CD14-positive monocyte (primary cell): ENCODE measurements at regions not wholly inside any gene's neighbourhood (a gene's known extent, or its start where the extent isn't known, plus 50 kb on each side); places are given as distances from the start of the nearest gene placed in this dataset.

Experiments used
- DNase-seq, 3 donors: peaks; one replicate each; pipeline ENCODE4 v3.0.0-alpha.2; 2011 to 2022
- H2AFZ ChIP-seq: 2 replicates; pipeline ENCODE4 v1.6.0; 2012; ENCODE audit warnings: mild to moderate bottlenecking, low read depth, low read length, inconsistent platforms; ENCODE audit not compliant: insufficient read depth, poor library complexity, severe bottlenecking
- H3K27ac ChIP-seq, 2 donors: 1 replicate in 1 of 2; 2 replicates in 1 of 2; pipeline ENCODE4 v1.5.1; 2012 to 2013; ENCODE audit warnings: low read length in 2 of 2, control low read depth in 1 of 2, inconsistent platforms in 1 of 2, low read depth in 1 of 2, mild to moderate bottlenecking in 1 of 2
- H3K27me3 ChIP-seq, 2 donors: one replicate each; pipeline versions ENCODE4 v1.6.0 to v1.6.1; 2011 to 2013; ENCODE audit warnings: low read length in 2 of 2; ENCODE audit not compliant: control insufficient read depth in 2 of 2, insufficient read depth in 2 of 2
- H3K36me3 ChIP-seq, 2 donors: replicated peaks in 1 of 2; 1 replicate in 1 of 2; 2 replicates in 1 of 2; pipeline versions ENCODE4 v1.5.1 to v1.6.1; 2012 to 2013; ENCODE audit warnings: low read length in 2 of 2, control low read depth in 1 of 2, inconsistent platforms in 1 of 2, mild to moderate bottlenecking in 1 of 2; ENCODE audit not compliant: insufficient read depth in 2 of 2, control insufficient read depth in 1 of 2
- H3K4me1 ChIP-seq, 2 donors: 1 replicate in 1 of 2; 2 replicates in 1 of 2; pipeline versions ENCODE4 v1.5.1 to v1.6.1; 2012 to 2013; ENCODE audit warnings: low read length in 2 of 2, control low read depth in 1 of 2, inconsistent platforms in 1 of 2, mild to moderate bottlenecking in 1 of 2, moderate library complexity in 1 of 2; ENCODE audit not compliant: insufficient read depth in 2 of 2, control insufficient read depth in 1 of 2
- H3K4me2 ChIP-seq: replicated peaks from 2 replicates; pipeline ENCODE3; 2012; ENCODE audit warnings: low read length, moderate library complexity, mild to moderate bottlenecking; ENCODE audit not compliant: poor library complexity, severe bottlenecking; ENCODE audit errors: extremely low read depth
- H3K4me3 ChIP-seq, 3 experiments: fragments of 200-600 bp in 1 of 3; sonication (generic) in 1 of 3; replicated peaks in 1 of 3; 1 replicate in 2 of 3; 2 replicates in 1 of 3; pipeline ENCODE4 v1.5.1; 2011 to 2013; ENCODE audit warnings: low read length in 3 of 3, mild to moderate bottlenecking in 3 of 3, control low read depth in 2 of 3, low read depth in 2 of 3, inconsistent platforms in 1 of 3, moderate library complexity in 1 of 3
- H3K79me2 ChIP-seq: 2 replicates; pipeline ENCODE4 v1.6.0; 2012; ENCODE audit warnings: mild to moderate bottlenecking, control low read depth, inconsistent platforms, low read length, moderate library complexity; ENCODE audit not compliant: insufficient read depth
- H3K9ac ChIP-seq: 2 replicates; pipeline ENCODE4 v1.6.0; 2017; ENCODE audit warnings: low read length, mild to moderate bottlenecking; ENCODE audit not compliant: insufficient read depth, poor library complexity, severe bottlenecking
- H3K9me3 ChIP-seq, 2 donors: replicated peaks in 1 of 2; 1 replicate in 1 of 2; 2 replicates in 1 of 2; pipeline versions ENCODE4 v1.5.1 to v1.6.1; 2012 to 2013; ENCODE audit warnings: low read length in 2 of 2, control low read depth in 1 of 2; ENCODE audit not compliant: control insufficient read depth in 1 of 2, insufficient read depth in 1 of 2
- H4K20me1 ChIP-seq: 2 replicates; pipeline ENCODE4 v1.6.0; 2012; ENCODE audit warnings: mild to moderate bottlenecking, low read length, control low read depth, moderate library complexity; ENCODE audit not compliant: insufficient read depth
- H3K27ac Mint-ChIP-seq, 7 donors: one replicate each; pipeline ENCODE4 v1.8.0; 2020; ENCODE audit warnings: mild to moderate bottlenecking in 7 of 7, mixed read lengths in 7 of 7, moderate library complexity in 6 of 7, inconsistent platforms in 2 of 7
- H3K27me3 Mint-ChIP-seq, 3 donors: one replicate each; pipeline ENCODE4 v1.8.0; 2021 to 2022; ENCODE audit warnings: low read depth in 3 of 3, mild to moderate bottlenecking in 3 of 3, mixed read lengths in 3 of 3, moderate library complexity in 3 of 3, inconsistent platforms in 1 of 3
- H3K36me3 Mint-ChIP-seq, 2 donors: one replicate each; pipeline ENCODE4 v1.8.0; 2020; ENCODE audit warnings: mixed read lengths in 2 of 2, inconsistent platforms in 1 of 2, mild to moderate bottlenecking in 1 of 2
- H3K4me1 Mint-ChIP-seq: one replicate; pipeline ENCODE4 v1.8.0; 2020; ENCODE audit warnings: mild to moderate bottlenecking, mixed read lengths
- H3K4me3 Mint-ChIP-seq, 2 donors: one replicate each; pipeline ENCODE4 v1.8.0; 2020; ENCODE audit warnings: mild to moderate bottlenecking in 2 of 2, mixed read lengths in 2 of 2, moderate library complexity in 1 of 2
- H3K9me3 Mint-ChIP-seq, 7 donors: one replicate each; pipeline ENCODE4 v1.8.0; 2020 to 2022; ENCODE audit warnings: mixed read lengths in 7 of 7, mild to moderate bottlenecking in 6 of 7, moderate library complexity in 6 of 7, inconsistent platforms in 2 of 7
- CTCF ChIP-seq: fragments of 200-600 bp; IDR thresholded peaks from one replicate; pipeline ENCODE4 v1.8.0; 2022; ENCODE audit warnings: antibody characterized with exemption, mild to moderate bottlenecking
- WGBS: methylation state at CpG from one replicate; pipeline ENCODE4 v1.1.5; 2013; ENCODE audit warnings: missing lambda C conversion rate; ENCODE audit not compliant: insufficient coverage; 5-methylcytosine and 5-hydroxymethylcytosine counted together
- intact Hi-C, 2 donors: fragments of 100-400 bp; cut with micrococcal nuclease; formaldehyde crosslinking; loops; one replicate each; pipeline versions ENCODE4 v1.15.0 to v1.15.1; 2023

GRCh38 chrX:15191830-15192229, 78.1 kb downstream of the ASB9 start:
- Histone ChIP-seq H3K9me3 (no peaks in the 10 kb centered on the region), H3K9ac (no peak overlapping the region), H3K27me3 (peaks cover 0 to 12% of the 10 kb centered on the region in 2 donors), H3K36me3 (no peaks in the 10 kb centered on the region), H3K4me1 (no peaks in the 10 kb centered on the region), H3K4me3 (no peak overlapping the region), H3K79me2 (no peaks in the 10 kb centered on the region), H2AFZ (no peak overlapping the region), H4K20me1 (no peaks in the 10 kb centered on the region), H3K27ac (no peak overlapping the region), H3K4me2 (no peak overlapping the region)
- Mint-ChIP-seq H3K27me3 (peaks cover 1 to 6% (median 2%) of the 10 kb centered on the region in 3 donors), H3K27ac (no peak overlapping the region), H3K9me3 (no peaks in the 10 kb centered on the region), H3K4me1 (no peaks in the 10 kb centered on the region), H3K36me3 (no peaks in the 10 kb centered on the region), H3K4me3 (no peak overlapping the region)
- DNase-seq = no peak
- intact Hi-C loops = no loop called here
- no CpG with 5 or more reads among the region's 1 CpG for WGBS
- TF ChIP-seq CTCF = no peak

- no CpG with 5 or more reads among the region's 1 CpG for WGBS
- intact Hi-C loops = no loop called here
- H3K27me3 Mint-ChIP-seq = peaks cover 0 to 6% (median 5%) of the 10 kb centered on the region in 3 donors
- no peak overlapping the region for H3K4me3 ChIP-seq
- no peak for DNase-seq
- no peak overlapping the region for H3K4me2 ChIP-seq
- no peaks in the 10 kb centered on the region for H3K79me2 ChIP-seq
- no peaks in the 10 kb centered on the region for H3K9me3 Mint-ChIP-seq
- TF ChIP-seq CTCF = no peak
- H3K36me3 ChIP-seq = no peaks in the 10 kb centered on the region
- H3K4me3 Mint-ChIP-seq = no peak overlapping the region
- H3K27ac Mint-ChIP-seq = no peak overlapping the region
- no peak overlapping the region for H2AFZ ChIP-seq
- H3K27me3 ChIP-seq = peaks cover 0 to 7% of the 10 kb centered on the region in 2 donors
- H3K4me1 Mint-ChIP-seq = no peaks in the 10 kb centered on the region
- H3K36me3 Mint-ChIP-seq = no peaks in the 10 kb centered on the region
- H3K9me3 ChIP-seq = no peaks in the 10 kb centered on the region
- H4K20me1 ChIP-seq = no peaks in the 10 kb centered on the region
- no peak overlapping the region for H3K9ac ChIP-seq
- H3K4me1 ChIP-seq = no peaks in the 10 kb centered on the region
- H3K27ac ChIP-seq = no peak overlapping the region
Observed at GRCh38 chrX:15188039-15188438, 81.8 kb downstream of the ASB9 start.
